HG03342 (cell line): ENCODE measurements at regions not wholly inside any gene's neighbourhood (a gene's known extent, or its start where the extent isn't known, plus 50 kb on each side); places are given as distances from the start of the nearest gene placed in this dataset.

Experiments
- ATAC-seq: cut with Tn5 transposase; IDR thresholded peaks from one replicate; pipeline ENCODE4 v1.9.1; 2021; ENCODE audit warnings: mild to moderate bottlenecking, moderate library complexity; ENCODE audit not compliant: unreplicated experiment

GRCh38 chr2:60106836-60107529 lies 446.5 kb downstream of the BCL11A start:
- no peak for ATAC-seq

GRCh38 chr2:60105906-60106305 lies 447.5 kb downstream of the BCL11A start:
- no peak for ATAC-seq

- ATAC-seq: no peak
Measured at GRCh38 chr2:60104514-60105505, 448.6 kb downstream of the BCL11A start.

- no peak for ATAC-seq
Measured at GRCh38 chr2:60100034-60100433, 453.4 kb downstream of the BCL11A start.

GRCh38 chr2:60098996-60099395 lies 454.5 kb downstream of the BCL11A start:
- no peak for ATAC-seq

GRCh38 chr2:60097298-60097697 lies 456.2 kb downstream of the BCL11A start:
- ATAC-seq: no peak

GRCh38 chr2:60096556-60096955 lies 456.9 kb downstream of the BCL11A start:
- ATAC-seq: no peak

GRCh38 chr2:60095903-60096302 lies 457.6 kb downstream of the BCL11A start:
- ATAC-seq: no peak

- no peak for ATAC-seq
Measured at GRCh38 chr2:60095202-60095815, 458.1 kb downstream of the BCL11A start.

- no peak for ATAC-seq
Measured at GRCh38 chr2:60094450-60094929, 459.0 kb downstream of the BCL11A start.

- ATAC-seq: no peak
Measured at GRCh38 chr2:60092781-60093180, 460.7 kb downstream of the BCL11A start.

- ATAC-seq: no peak
Measured at GRCh38 chr2:60091894-60092293, 461.6 kb downstream of the BCL11A start.

- no peak for ATAC-seq
Measured at GRCh38 chr2:60091266-60091665, 462.2 kb downstream of the BCL11A start.

GRCh38 chr2:60079562-60079961 lies 473.9 kb downstream of the BCL11A start:
- no peak for ATAC-seq

GRCh38 chr2:60075048-60075447 lies 478.4 kb downstream of the BCL11A start:
- no peak for ATAC-seq

GRCh38 chr2:60073201-60073600 lies 480.3 kb downstream of the BCL11A start:
- ATAC-seq: no peak

- ATAC-seq: no peak
Measured at GRCh38 chr2:60072609-60073008, 480.8 kb downstream of the BCL11A start.

- ATAC-seq: no peak
Measured at GRCh38 chr2:60071490-60071831, 482.0 kb downstream of the BCL11A start.

- no peak for ATAC-seq
Measured at GRCh38 chr2:60070736-60071489, 482.5 kb downstream of the BCL11A start.

GRCh38 chr2:60070196-60070595 lies 483.3 kb downstream of the BCL11A start:
- no peak for ATAC-seq

- ATAC-seq: no peak
Measured at GRCh38 chr2:60068755-60069154, 484.7 kb downstream of the BCL11A start.
